Neural progenitor cell (in vitro differentiated cells): ENCODE measurements at regions not wholly inside any gene's neighbourhood (a gene's known extent, or its start where the extent isn't known, plus 50 kb on each side); places are given as distances from the start of the nearest gene placed in this dataset.

Source experiments
- CTCF ChIP-seq: fragments of 200-600 bp; sonication (generic); IDR thresholded peaks from 2 replicates; pipeline ENCODE4 v1.5.1; 2017; ENCODE audit warnings: antibody characterized with exemption, mild to moderate bottlenecking
- EZH2 ChIP-seq: fragments of 200-600 bp; sonication (generic); IDR thresholded peaks from 2 replicates; pipeline ENCODE4 v1.6.1; 2017; ENCODE audit warnings: antibody characterized with exemption, mild to moderate bottlenecking, moderate library complexity
- EZH2phosphoT487 ChIP-seq: fragments of 200-600 bp; sonication (generic); IDR thresholded peaks from 2 replicates; pipeline ENCODE4 v1.6.1; 2017; ENCODE audit warnings: antibody characterized with exemption

- no peak for TF ChIP-seq CTCF
- no peak for TF ChIP-seq EZH2
- TF ChIP-seq EZH2phosphoT487, result no peak
Measured at GRCh38 chr6:144928847-144929246, 643.7 kb downstream of the UTRN start.
